ENCODE measurements at regions not wholly inside any gene's neighbourhood (a gene's known extent, or its start where the extent isn't known, plus 50 kb on each side); places are given as distances from the start of the nearest gene placed in this dataset.

- no peak for DNase-seq (ENCODE audit: extremely low read depth, low read depth)
Observed at GRCh38 chr9:91063471-91063870, 261.9 kb downstream of the SYK start.

- DNase-seq (ENCODE audit: extremely low read depth, low read depth): no peak
Observed at GRCh38 chr9:91065231-91066041, 263.8 kb downstream of the SYK start.

- DNase-seq (ENCODE audit: extremely low read depth, low read depth): no peak
Observed at GRCh38 chr9:91066042-91066415, 264.4 kb downstream of the SYK start.

- DNase-seq (ENCODE audit: extremely low read depth, low read depth): no peak
Observed at GRCh38 chr9:91066856-91067255, 265.2 kb downstream of the SYK start.

- DNase-seq (ENCODE audit: extremely low read depth, low read depth): no peak
Observed at GRCh38 chr9:91067306-91067860, 265.8 kb downstream of the SYK start.

GRCh38 chr9:91071184-91071990 lies 269.8 kb downstream of the SYK start:
- peak; percentile 28 for DNase-seq (ENCODE audit: extremely low read depth, low read depth)

GRCh38 chr9:91073049-91073810 lies 271.6 kb downstream of the SYK start:
- DNase-seq (ENCODE audit: extremely low read depth, low read depth): no peak

- no peak for DNase-seq (ENCODE audit: extremely low read depth, low read depth)
Observed at GRCh38 chr9:91073811-91074771, 272.5 kb downstream of the SYK start.

GRCh38 chr9:91074866-91075265 lies 273.2 kb downstream of the SYK start:
- DNase-seq (ENCODE audit: extremely low read depth, low read depth): no peak

GRCh38 chr9:91075279-91075678 lies 273.7 kb downstream of the SYK start:
- no peak for DNase-seq (ENCODE audit: extremely low read depth, low read depth)

GRCh38 chr9:91077624-91078368 lies 276.2 kb downstream of the SYK start:
- no peak for DNase-seq (ENCODE audit: extremely low read depth, low read depth)

GRCh38 chr9:91078369-91078695 lies 276.7 kb downstream of the SYK start:
- no peak for DNase-seq (ENCODE audit: extremely low read depth, low read depth)

- DNase-seq (ENCODE audit: extremely low read depth, low read depth): no peak
Observed at GRCh38 chr9:91082731-91083130, 279.0 kb downstream of the AUH start.

- DNase-seq (ENCODE audit: extremely low read depth, low read depth): no peak
Observed at GRCh38 chr9:91084896-91085516, 276.7 kb downstream of the AUH start.

- no peak for DNase-seq (ENCODE audit: extremely low read depth, low read depth)
Observed at GRCh38 chr9:91085517-91086291, 276.0 kb downstream of the AUH start.

- DNase-seq (ENCODE audit: extremely low read depth, low read depth): no peak
Observed at GRCh38 chr9:91086657-91087461, 274.9 kb downstream of the AUH start.

GRCh38 chr9:91087462-91087759 lies 274.3 kb downstream of the AUH start:
- no peak for DNase-seq (ENCODE audit: extremely low read depth, low read depth)

Measured in NCI-H460 (cell line).